22Rv1 (cell line): ENCODE measurements at regions not wholly inside any gene's neighbourhood (a gene's known extent, or its start where the extent isn't known, plus 50 kb on each side); places are given as distances from the start of the nearest gene placed in this dataset.

Source experiments
- CTCF ChIP-seq: fragments of 450-650 bp; IDR thresholded peaks from 2 replicates; pipeline ENCODE4 v1.5.1; 2017; ENCODE audit warnings: mild to moderate bottlenecking
- ZFX ChIP-seq: fragments of 450-650 bp; IDR thresholded peaks from 2 replicates; pipeline ENCODE4 v1.6.1; 2017; ENCODE audit warnings: antibody characterized with exemption, borderline replicate concordance

- no peak for TF ChIP-seq CTCF
- no peak for TF ChIP-seq ZFX
Observed at GRCh38 chr20:22449188-22449973, 135.0 kb downstream of the FOXA2 start.
